NCI-H345 (cell line): ENCODE measurements at regions not wholly inside any gene's neighbourhood (a gene's known extent, or its start where the extent isn't known, plus 50 kb on each side); places are given as distances from the start of the nearest gene placed in this dataset.
A peak's percentile ranks its signal among the peaks of the same experiment; 100 is the strongest.

ENCODE experiments used
- DNase-seq: peaks from one replicate; lab custom pipeline; 2025; lab: John Stamatoyannopoulos, UW

DNA sequence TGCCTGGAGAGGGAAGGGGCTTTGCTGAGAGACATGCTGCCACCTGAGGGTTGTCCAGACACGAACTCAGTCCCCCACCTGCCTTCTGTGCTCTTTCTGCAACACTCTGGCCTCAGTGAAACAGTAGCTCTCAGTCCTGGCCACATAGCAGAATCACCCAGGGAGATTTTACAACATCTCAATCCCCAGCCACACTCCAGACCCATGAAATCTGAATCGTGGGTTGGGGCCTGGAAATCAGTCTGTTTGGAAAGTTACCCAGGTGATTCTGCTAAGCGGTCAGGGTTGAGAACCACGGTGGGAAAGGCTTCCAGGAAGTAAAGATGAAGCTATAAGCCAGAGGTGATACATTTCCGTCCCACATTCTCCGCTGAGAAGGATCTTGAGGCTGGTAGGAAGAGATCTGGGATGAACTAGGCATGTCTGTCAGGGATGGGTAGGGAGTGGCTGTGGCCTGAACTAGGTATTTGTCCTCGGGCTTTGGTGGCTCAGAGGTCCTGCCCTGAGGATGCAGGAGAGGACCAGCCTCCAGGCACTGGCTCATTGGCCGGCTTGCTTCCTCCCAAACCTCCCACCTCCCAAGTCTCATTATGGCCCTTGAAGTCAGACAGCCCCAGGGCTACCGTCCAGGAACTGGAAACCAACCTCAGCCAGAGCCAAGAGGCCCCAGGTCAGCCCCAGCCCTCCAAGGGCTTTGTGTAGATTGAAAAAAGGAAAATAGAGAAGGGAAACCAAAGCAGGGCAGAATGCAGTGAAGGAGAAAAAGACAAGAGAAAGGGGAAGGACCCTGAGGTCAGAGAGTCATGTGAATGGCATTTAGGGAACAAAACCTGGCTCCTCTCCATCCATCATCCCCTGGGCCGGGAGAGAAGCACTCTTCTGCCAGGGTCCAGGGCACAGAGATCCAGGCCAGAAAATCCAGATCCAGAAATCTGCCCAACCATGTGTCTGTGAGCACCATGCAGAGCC lies 119.6 kb downstream of the ZFP36L2 start:
- no peak for DNase-seq

GRCh38 chr2:43105586-43106558 lies 120.5 kb downstream of the ZFP36L2 start:
- DNase-seq = no peak

DNA sequence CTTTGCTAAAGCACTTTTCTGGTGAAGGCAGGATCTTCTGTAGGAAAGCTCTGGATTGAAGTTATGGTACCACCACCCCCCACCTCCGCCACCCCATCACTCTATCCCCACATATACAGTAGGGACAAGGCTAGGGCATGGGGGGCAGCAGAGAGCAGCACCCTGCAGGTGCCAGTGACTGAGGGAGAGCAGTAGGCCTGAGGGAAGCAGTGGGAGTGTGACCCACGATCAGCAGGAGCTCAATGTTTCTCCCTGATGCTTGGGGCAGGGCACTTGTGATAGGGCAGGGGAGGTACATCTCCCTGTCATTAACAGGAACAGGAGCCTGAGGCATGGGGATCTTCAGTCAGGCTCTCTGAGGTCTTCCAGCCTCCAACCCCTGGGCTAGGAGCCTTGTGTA lies 121.6 kb downstream of the ZFP36L2 start:
- DNase-seq = no peak

- no peak for DNase-seq
Measured at GRCh38 chr2:43104106-43104505, 122.3 kb downstream of the ZFP36L2 start.

DNA sequence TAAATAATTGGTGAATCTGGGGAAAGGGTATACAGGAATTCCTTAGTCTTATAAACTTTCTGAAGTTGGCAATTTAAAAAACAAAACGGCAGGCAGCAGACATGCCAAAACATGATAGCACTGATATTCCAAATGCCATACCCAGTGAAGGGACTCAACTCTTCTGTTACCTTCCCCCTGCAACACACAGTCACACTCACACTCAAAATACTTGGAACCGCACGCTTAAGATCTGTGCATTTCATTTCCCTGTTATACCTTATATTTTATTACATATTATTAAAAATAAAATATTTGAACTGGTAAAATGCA lies 123.4 kb downstream of the ZFP36L2 start:
- no peak for DNase-seq

DNA sequence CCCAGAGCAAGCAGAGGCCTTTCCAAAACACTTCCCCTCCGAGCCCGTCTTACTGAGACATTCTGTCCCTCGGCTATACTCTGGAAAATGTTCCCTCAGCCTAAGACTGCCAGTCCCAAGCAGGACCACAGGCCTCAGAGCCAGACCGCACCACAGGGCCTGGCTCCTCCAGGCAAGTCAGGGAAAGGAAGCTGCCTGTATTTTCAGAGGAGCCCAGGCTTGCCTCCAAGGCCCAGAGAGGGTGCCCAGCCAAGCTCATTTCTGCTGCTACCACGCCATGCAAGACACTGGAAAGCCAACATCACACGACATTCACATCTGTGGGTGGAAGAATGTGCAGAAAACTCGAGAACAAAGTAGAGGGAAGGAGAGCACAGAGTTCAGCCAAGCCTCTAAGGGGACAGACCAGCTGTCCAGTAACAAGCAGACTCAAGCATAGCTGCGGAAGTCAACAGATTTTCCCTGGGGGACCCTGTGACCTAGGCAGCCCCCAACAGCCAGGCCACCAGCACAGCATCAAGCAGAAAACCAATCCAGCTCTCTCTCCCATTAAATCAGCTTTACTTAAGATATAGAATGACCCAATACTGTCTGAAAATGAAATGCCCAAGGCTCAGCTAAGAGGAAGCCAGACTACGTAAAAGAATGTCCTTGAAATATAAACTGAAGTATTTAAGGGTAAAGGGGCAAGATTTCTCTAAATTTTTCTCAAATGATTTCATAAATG lies 123.9 kb downstream of the ZFP36L2 start:
- DNase-seq = no peak

GRCh38 chr2:43101751-43102150 lies 124.7 kb downstream of the ZFP36L2 start:
- no peak for DNase-seq

- peak; percentile 30 for DNase-seq
Measured at GRCh38 chr2:43100883-43101662, 125.3 kb downstream of the ZFP36L2 start.

DNA sequence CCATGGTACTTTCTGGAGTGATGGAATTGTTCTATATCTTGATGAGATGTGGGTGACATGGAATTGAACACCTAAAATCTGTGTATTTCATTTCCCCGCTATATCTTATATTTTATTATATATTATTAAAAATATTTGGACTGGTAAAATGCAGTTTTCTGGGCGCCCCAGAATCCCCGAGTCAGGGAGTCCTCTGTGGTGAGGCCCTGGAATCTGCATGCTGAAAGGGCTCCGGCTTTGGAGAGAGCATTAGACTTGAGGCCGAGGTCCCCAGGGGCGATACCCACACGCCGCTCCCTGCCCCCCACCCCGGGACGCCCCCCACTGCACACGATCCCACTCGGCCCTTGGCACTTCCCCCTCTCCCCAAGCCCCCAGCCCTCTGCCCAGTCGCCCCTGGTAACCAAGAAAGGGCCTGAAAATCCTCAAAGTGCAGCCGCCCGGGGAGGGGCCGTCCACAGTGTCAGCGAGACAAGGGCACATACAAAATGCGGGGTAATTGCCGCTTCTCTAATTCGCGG lies 126.0 kb downstream of the ZFP36L2 start:
- DNase-seq = no peak

DNA sequence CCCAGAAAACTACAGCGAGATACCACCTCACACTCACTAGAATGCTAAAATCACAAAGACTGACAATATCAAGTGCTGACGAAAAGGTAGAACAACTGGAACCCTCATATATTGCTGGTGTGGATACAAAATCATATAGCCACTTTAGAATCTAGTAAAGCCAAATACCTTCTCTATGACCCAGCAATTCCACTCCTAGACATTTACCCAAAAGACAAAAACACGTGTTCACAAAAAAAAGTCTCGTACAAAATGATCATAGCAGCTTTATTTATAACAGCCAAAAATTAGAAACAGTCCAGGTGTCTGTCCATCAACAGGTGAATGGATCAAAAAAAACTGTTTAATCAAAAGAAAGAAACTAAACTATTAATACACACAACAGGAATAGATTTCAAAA lies 126.6 kb downstream of the ZFP36L2 start:
- no peak for DNase-seq

- no peak for DNase-seq
Measured at GRCh38 chr2:43098539-43098938, 127.9 kb downstream of the ZFP36L2 start.

- no peak for DNase-seq
Measured at GRCh38 chr2:43097644-43098408, 128.6 kb downstream of the ZFP36L2 start.

- DNase-seq = no peak
Measured at GRCh38 chr2:43095533-43096295, 130.7 kb downstream of the ZFP36L2 start.

DNA sequence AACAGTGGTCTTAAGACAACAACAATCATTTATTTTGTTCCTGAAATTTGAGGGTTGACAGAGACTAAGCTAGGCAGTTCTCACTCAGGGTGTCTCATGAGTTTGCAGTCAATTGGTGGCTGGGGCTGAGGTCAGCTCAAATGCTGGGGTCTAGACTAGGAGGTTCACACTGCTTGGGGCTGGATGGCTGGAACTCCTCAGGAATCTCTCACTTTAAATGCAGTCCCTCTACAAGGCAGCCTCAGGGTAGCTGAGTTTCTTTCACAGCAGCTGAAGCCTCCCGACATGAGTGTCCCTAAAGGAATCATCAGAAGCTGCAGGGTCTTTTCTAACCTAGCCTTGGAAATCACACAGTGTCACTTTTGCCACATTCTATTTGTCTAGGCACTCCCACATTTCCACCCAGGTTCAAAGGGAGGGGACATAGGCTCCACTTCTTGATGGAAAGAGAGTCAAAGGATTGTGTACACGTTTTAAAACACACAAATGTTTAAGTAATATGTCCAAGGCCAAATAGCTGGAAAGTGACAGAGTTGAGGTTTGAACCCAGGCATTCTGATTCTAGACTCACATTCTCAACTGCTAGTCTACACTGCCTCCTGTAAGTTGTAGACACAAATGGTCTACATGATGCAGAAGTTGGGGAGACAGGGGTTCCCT lies 133.8 kb downstream of the ZFP36L2 start:
- no peak for DNase-seq

DNA sequence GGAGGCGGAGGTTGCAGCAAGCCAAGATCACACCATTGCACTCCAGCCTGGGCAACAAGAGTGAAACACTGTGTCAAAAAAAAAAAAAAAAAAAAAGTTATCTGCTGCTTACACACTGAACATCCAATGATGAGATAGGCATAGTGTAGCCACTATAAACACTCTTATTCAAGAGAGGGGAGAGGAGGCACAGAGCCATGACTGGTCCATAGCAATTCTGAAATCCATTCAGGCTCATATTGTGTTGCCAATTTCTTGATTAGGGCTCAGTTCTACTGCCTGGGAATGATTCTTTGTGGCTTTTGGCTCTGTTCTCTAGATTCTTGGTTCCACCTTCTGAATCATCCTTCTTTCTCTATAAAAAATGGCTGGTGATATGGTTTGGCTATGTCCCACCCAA lies 136.1 kb downstream of the ZFP36L2 start:
- no peak for DNase-seq

DNA sequence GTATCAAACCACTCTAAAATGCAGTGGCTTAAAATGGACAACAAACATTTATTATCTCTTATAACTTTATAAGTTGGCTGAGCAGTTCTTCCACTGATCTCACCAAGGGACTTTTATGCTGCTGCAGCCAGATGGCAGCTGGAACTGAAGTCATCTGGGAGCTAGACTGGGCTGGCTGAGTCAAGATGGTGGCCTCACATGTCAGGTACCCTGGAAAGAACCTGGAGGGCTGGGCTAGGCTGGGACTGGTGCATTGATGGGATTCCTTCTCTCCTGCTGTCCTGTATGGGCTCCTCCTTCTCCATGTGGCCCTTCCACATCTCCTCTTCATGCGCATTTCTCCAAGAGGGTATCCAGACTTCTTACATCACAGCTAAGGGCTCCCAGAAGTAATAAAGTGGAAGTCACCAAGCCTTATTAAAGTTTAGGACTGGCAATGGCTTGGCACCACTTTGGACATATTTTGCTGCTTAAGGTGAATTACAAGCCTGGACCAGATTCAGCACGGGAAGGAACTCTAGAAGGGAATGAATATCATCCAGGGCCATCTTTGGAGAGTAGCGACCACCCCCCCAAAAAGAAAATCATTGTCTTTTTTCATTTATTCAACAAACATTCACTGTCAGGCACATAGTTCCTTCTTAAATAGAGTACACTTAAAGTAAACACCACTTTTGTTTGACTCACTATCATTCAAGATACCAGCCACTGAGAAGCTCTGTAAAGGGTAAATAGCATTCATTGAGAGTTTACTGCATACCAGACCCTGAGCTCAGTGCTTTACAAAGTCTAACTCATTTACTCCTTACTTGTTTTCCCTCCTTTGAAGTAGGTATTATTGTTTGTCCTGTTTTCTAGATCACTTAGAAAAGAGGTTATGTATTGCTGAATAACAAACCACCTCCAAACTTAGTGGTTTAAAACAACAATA lies 138.0 kb downstream of the ZFP36L2 start:
- DNase-seq = no peak

GRCh38 chr2:43087413-43087812 lies 139.0 kb downstream of the ZFP36L2 start:
- no peak for DNase-seq
